GM19463 (cell line): ENCODE measurements at regions not wholly inside any gene's neighbourhood (a gene's known extent, or its start where the extent isn't known, plus 50 kb on each side); places are given as distances from the start of the nearest gene placed in this dataset.
A peak's percentile ranks its signal among the peaks of the same experiment; 100 is the strongest.
"Not testable (repeated sequence)": the region's sequence is repeated elsewhere in the genome, so short reads cannot be mapped to it uniquely, and the experiment has no call there.

Experiments
- ATAC-seq: cut with Tn5 transposase; IDR thresholded peaks from one replicate; pipeline ENCODE4 v1.9.1; 2021; ENCODE audit warnings: mild to moderate bottlenecking, moderate library complexity; ENCODE audit not compliant: unreplicated experiment

DNA sequence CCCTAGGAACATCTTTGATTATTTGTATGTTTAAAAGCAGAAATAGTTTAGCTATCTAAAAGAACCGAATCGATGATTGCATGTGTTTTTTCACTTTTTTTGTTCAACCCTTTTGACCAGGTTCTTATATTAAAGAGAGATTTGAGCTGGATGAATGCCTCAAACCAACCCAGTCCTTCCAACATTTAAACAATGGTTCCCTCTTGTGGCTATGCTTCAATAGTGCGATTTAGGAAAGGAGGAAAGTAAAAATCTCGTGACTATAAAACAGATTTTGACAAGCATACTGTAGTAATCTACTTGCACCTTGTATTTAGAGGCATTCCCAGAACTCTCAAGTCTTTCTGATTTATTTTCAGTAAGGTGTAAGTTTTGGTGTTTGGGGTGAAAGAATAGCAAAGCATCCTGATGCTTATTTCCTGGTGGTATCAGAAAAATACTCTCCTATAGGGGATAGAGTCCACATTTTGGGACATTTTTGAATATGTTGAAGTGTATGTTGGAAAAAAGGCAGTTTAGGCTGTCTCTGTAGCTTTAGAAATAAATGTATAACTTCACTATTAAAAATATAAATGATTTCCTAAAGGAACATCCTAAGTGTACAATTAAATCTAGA lies 159.6 kb upstream of the KCNH8 start:
- ATAC-seq = no peak

DNA sequence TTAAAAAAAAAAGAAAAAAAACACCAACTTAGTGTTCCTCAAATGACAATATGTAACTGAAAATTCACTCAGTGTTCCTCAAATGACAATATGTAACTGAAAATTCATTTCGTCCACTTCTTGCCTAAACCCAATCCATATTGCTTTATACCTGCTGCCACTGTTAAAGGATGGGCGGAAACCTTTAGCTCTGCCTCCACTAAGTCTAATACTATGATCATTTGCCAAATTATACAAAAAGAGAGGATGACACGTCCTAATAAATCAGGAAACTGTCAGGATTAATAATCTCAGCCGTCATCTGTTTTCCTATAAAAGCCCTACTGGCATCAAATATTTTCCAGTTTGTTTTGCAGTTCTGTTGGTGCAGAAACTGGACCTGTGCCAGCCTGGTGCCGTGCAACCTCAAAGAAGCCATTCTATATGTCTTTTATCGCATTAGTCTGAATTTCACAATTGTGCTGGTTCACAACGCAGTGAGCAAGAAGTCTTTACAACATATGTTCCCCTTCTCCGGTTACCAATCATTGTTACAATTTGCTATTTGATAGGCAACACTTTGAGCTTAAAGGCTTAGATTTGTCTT lies 160.4 kb upstream of the KCNH8 start:
- no peak for ATAC-seq

DNA sequence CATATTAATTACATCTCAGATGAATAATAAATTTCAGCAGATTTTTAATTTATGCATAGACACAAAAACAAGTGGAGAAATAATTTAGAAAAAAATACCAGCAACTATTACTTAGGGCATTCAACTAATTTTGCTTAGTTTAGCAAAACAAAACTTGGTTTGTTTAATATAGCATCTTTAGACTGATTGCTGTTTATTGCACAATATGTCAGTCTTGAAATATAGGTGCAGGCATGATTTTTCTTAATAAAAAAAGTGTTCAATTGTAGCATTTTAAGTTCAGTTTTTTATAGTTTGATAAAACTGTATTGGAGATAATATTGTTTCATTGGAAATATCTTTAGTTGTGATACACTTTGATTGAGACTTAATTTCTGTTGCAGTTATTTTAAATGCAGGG lies 161.2 kb upstream of the KCNH8 start:
- ATAC-seq = no peak

GRCh38 chr3:18982920-18983319 lies 165.4 kb upstream of the KCNH8 start:
- ATAC-seq = no peak

DNA sequence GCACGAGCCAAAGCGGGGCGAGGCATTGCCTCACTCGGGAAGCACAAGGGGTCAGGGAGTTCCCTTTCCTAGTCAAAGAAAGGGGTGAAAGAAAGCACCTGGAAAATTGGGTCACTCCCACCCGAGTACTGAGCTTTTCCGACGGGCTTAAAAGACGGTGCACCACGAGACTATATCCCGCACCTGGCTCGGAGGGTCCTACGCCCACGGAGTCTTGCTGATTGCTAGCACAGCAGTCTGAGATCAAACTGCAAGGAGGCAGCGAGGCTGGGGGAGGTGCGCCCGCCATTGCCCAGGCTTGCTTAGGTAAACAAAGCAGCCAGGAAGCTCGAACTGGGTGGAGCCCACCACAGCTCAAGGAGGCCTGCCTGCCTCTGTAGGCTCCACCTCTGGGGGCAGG lies 172.2 kb upstream of the KCNH8 start:
- not testable (repeated sequence) for ATAC-seq

GRCh38 chr3:18968120-18968519 lies 180.2 kb upstream of the KCNH8 start:
- no peak for ATAC-seq

- ATAC-seq = no peak
These were observed 182.5 kb upstream of the KCNH8 start for GRCh38 chr3:18965781-18966180.

- no peak for ATAC-seq
These were observed 183.7 kb upstream of the KCNH8 start for GRCh38 chr3:18964640-18965039.

GRCh38 chr3:18951333-18951732 lies 197.0 kb upstream of the KCNH8 start:
- ATAC-seq = no peak

DNA sequence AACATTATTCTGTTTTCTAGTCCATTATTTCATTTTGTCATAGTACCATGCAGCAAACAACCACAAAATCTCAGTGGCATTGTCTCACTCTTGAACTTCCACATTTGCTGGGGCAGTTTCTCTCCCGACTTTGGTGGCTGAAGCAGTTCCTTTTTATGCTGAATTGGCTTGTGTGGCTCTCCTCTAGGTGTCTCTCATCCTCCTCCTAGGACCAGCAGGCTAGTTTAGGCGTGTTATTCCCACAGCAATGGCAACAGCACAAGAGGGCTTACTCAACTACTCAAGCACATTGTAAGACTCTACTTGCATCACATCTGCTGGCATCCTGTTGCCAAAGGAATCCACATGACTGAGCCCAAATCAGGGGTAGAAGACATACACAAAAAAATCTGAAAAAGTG lies 201.8 kb upstream of the KCNH8 start:
- no peak for ATAC-seq

GRCh38 chr3:18937574-18937973 lies 210.7 kb upstream of the KCNH8 start:
- peak; percentile 87 for ATAC-seq

DNA sequence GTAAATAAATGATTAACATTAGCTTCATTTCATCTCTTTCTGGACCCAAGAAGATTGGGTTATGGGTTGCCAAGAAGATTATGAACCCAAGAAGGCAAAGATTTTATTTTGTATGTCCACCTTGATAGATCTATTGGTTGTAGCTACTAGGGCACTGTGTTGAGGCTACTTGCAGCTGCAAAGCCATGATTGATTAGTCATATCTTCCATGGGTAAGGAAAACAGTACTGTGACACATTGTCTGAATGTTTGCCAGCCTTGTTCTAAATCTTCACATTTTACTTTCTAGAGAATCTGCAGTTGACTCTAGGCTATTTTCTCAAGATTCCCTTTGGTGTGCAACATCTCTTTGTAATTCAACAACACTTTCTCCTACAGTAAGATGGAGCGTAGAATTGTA lies 229.2 kb upstream of the KCNH8 start:
- ATAC-seq = no peak

DNA sequence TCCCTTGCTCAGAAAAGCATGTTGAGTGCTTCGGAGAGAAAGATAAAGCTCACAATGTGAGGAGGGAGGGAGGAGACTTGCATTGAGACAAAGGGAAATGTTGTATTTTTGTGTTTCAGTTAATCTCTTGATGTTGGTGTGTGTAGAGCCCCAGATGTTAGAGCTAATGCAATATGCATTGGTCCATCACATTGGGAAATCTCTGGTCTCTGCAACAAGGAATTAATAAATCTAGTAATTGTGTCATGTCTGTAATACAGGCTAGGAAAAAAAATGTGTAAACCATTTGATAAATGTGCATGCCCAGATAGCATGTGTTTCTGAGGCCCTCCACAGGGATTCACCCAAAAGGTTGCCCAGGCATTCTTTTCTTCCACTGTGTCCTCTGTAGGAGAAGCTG lies 230.4 kb upstream of the KCNH8 start:
- ATAC-seq = no peak

GRCh38 chr3:18902081-18902793 lies 246.1 kb upstream of the KCNH8 start:
- no peak for ATAC-seq

DNA sequence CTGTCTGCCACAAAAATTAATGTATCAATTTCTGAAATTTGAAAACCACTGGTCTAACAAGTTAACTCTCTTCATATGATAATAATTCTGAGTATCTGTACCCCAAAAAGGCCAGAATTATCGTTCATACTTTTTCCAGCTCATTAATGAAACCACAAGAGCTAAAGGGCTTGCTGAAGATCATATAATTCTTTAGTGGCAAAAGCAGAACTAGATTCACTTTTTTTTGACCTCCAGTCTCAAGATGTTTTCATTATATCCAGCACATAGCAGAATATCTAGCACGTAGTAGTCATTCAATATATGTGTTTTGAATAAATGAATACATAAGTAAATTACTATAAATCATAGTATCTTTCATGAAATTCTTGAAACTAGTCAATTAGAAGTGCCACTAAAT lies 246.7 kb upstream of the KCNH8 start:
- ATAC-seq = no peak

DNA sequence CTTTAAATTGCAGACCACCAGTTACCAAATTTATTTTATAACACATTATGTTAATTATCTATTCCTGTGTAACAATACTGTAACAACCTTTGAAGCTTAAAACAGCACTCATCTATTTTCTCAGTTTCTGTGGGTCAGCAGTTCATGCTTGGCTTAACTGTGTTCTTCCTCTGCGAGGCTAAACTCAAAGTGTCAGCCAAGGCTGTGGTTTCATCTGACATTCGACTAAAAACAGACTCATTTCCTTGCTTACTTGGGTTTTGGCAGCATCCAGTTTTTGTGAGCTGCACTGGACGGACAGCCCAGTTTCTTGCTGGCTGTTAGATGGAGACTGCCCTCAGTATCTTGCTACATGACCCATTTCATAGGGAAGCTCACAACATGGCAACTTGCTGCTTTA lies 247.3 kb upstream of the KCNH8 start:
- ATAC-seq = peak; percentile 76

DNA sequence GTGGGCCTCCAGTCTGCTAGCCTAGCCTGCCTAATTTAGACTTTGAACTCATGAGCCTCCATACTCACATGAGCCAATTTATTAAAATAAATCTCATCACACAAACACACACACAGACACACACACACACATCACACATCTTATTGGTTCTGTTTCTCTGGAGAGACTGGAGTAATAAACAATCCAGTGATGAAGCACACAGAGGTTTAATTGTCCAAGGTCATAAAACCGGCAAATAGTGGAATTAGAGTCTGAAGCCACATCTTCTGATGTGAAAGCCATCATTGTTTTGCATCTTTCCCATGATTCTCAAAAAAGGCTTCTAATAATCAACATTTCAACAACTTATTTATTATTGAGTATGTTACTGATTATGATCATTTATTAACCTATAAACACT lies 249.4 kb upstream of the KCNH8 start:
- no peak for ATAC-seq

DNA sequence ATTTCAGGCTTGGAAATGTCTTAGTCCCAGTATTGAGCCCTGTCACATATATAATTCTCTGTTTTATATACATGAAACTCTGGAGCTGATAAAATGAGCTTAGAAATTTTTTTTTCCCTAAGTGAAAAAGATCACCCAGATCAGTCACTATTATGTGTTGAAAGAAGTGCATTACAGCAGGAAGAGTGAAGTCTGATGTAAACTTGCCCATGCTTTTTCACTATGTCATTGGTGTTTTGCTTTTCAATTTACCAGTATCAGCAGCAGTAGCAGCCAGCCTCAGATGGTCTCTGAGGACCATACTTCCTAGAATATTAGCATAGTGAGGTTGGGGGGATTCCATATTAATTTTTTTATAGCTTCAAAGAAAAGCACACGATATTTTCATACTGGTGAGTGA lies 255.6 kb upstream of the KCNH8 start:
- ATAC-seq = no peak

DNA sequence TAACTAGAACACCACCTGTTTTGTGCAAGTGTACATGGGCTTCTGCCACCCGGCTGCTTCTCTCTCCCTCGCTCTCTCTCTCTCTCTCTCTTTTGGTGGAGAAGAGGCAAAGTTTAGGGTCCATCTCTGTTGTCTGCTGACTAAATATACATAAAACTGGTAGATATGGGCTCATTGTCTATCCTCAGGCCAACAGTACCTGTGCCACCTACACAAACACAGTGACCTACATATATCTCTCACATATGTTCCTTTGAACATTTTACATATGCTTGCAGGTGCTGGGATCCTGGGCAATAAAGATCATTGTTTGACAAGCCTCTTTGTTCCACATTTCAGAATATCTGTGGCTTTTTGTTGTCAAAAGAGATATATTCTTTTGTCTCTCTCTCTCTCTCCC lies 256.3 kb upstream of the KCNH8 start:
- no peak for ATAC-seq

DNA sequence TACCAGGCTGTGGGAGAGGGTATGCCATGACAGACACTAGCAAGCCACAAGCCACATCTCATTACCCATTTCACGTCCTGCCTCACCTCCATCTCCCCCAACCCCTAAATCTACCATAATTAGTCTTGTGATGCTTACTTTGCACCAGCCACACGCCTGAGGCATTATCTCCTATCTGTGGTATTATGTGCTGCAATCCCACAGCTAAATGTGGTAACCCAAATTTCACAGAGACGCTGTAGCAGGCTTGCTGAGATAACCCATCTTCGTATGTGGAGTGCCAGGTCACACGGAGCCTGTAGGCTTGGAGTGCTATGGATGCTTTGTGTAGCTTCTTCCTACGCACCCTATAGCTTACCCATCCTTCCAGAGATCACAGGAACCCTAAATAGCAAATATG lies 256.7 kb upstream of the KCNH8 start:
- no peak for ATAC-seq

DNA sequence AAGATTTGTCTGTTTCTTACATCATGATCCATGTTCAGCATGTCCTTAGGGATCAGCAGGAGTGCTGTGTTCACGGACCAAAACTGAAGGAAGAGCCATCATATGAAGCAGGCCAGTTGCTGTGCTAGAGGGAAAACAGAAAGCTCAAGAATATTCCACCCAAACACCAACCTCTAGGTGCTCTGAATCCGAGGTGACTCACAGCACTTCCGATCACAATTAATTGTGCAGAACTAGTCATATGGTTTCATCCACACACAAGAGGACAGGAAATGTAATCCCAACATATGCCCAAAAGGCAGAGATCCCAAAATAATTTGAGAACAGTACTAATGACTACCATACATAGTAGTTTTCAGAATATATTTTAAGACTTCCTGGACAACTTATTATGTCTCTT lies 257.9 kb upstream of the KCNH8 start:
- ATAC-seq = no peak

DNA sequence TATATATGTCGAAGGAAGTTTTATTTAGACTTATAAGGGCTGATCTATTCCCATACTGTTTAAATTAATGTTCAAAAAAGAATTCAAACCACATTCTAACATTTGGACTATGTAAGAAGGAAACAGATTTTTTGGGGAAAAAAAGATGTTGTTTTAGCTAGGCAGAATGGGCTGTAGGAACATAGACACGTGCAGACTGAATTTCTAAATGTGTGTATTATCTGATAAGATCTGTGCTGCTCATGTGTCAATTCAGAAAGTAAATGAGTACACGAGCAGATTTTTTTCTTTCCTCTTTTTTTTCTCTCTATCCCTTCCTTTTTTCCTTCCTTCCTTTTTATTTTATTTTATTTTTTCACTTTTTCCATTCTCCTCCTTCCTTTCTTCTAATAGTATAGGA lies 259.5 kb upstream of the KCNH8 start:
- no peak for ATAC-seq

DNA sequence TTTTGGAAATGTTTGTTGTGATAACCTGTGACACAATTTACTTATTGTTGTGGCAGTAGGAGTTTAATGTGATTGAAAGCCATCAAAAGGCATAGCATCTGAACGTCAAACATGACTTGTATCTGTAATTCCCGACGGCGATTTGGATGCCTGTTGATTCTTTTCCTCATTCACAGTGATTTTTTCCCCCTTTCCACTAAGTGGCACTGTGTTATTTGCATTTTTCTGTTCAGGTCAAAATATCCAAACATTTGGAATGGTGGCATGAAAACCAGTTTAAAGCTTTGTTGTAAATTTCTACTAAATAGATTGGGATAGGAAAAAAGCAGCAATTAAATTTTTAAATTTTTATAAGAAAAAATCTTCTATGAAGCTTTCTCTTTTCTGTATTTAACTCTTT lies 259.9 kb upstream of the KCNH8 start:
- ATAC-seq = no peak
